Upper lobe of left lung (tissue), 4 donors: ENCODE measurements at regions not wholly inside any gene's neighbourhood (a gene's known extent, or its start where the extent isn't known, plus 50 kb on each side); places are given as distances from the start of the nearest gene placed in this dataset.

ENCODE experiments used
- POLR2AphosphoS5 ChIP-seq, 2 donors: sonication (generic); formaldehyde crosslinking; IDR thresholded peaks; one replicate each; pipeline ENCODE4 v1.5.1; 2017; ENCODE audit warnings: antibody characterized with exemption in 2 of 2
- TF ChIP-seq, protein P1 (sequence below), 6 experiments: fragments of 450-650 bp in 4 of 6; fragments of 200-600 bp in 2 of 6; sonication (generic) in 2 of 6; IDR thresholded peaks; one replicate each; pipeline ENCODE4 v1.5.1; 2016 to 2019; ENCODE audit warnings: antibody characterized with exemption in 6 of 6

DNA sequence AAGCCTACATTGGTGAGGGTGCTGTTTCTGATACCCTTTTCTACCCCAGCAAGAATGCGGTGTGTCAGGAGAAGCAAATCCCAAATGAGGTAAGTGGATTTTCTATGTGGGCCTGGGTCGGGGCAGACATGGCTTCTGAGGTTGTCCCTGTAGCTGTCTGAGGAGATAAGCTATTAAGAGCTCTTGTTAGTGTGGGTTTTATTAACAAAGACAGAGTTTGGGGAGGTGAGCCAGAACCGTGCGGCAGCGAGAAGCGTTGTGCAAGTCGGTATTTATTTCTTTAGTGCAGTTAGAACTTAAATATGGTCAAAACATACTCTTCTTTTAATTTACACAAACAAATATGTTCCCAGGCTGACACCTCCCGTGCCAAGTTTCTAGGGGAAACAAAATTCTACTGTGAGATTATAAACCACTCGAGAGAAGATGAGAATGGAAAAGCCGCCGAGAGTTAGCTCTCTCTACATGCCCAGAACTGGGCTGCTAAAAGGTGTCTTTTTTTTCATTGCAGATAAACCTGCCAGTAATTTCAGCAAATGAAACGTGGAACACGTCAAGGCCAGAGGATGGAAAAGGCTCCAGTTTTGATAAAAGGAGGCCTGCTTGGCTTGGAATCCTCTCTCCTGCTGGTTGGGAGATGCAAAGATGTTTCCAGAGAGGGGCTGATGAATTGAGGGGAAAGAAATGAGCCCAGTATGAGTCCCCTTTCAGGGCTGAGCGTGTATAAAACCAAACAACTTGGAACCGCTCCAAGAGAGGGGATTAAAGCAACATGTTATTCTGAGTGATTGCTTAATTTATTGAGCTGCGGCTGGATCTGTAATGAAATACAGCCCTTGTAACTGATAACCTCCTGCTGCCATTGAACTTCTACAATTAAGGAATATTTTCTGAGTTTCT is 254.6 kb downstream of the MRTFB start:
- TF ChIP-seq, protein P1, sequence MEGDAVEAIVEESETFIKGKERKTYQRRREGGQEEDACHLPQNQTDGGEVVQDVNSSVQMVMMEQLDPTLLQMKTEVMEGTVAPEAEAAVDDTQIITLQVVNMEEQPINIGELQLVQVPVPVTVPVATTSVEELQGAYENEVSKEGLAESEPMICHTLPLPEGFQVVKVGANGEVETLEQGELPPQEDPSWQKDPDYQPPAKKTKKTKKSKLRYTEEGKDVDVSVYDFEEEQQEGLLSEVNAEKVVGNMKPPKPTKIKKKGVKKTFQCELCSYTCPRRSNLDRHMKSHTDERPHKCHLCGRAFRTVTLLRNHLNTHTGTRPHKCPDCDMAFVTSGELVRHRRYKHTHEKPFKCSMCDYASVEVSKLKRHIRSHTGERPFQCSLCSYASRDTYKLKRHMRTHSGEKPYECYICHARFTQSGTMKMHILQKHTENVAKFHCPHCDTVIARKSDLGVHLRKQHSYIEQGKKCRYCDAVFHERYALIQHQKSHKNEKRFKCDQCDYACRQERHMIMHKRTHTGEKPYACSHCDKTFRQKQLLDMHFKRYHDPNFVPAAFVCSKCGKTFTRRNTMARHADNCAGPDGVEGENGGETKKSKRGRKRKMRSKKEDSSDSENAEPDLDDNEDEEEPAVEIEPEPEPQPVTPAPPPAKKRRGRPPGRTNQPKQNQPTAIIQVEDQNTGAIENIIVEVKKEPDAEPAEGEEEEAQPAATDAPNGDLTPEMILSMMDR (IDR thresholded peaks at IDR 0.05): no peak
- no peak for TF ChIP-seq POLR2AphosphoS5 (IDR thresholded peaks at IDR 0.05)
